ENCODE measurements at regions not wholly inside any gene's neighbourhood (a gene's known extent, or its start where the extent isn't known, plus 50 kb on each side); places are given as distances from the start of the nearest gene placed in this dataset.

GRCh38 chr1:106889583-106889982 is 166.9 kb upstream of the PRMT6 start:
- TF ChIP-seq CTCF (IDR thresholded peaks at IDR 0.05; ENCODE audit: insufficient read depth, low read length) (no peak), GABPA (IDR thresholded peaks at IDR 0.05; ENCODE audit: low read depth) (no peak), REST (IDR thresholded peaks at IDR 0.05; ENCODE audit: insufficient replicate concordance, low read depth) (no peak), POLR2AphosphoS5 (IDR thresholded peaks at IDR 0.05; ENCODE audit: low read depth) (no peak), SPI1 (IDR thresholded peaks at IDR 0.05; ENCODE audit: borderline replicate concordance, low read depth) (no peak)
- Histone ChIP-seq H3K27ac (replicated peaks) (no peak overlapping the region), H3K27me3 (ENCODE audit: insufficient read depth, poor library complexity, severe bottlenecking) (no peaks in the 10 kb centered on the region), H3K4me3 (replicated peaks; ENCODE audit: insufficient read depth, low read length) (no peak overlapping the region)
- DNase-seq (ENCODE audit: low read depth in 1 of 2, low spot score in 1 of 2): no peak

- TF ChIP-seq SPI1 (IDR thresholded peaks at IDR 0.05; ENCODE audit: borderline replicate concordance, low read depth) (no peak), POLR2AphosphoS5 (IDR thresholded peaks at IDR 0.05; ENCODE audit: low read depth) (no peak), GABPA (IDR thresholded peaks at IDR 0.05; ENCODE audit: low read depth) (no peak), REST (IDR thresholded peaks at IDR 0.05; ENCODE audit: insufficient replicate concordance, low read depth) (no peak), CTCF (IDR thresholded peaks at IDR 0.05; ENCODE audit: insufficient read depth, low read length) (no peak)
- no peaks in the 10 kb centered on the region for H3K27me3 ChIP-seq (ENCODE audit: insufficient read depth, poor library complexity, severe bottlenecking)
- DNase-seq (ENCODE audit: low read depth in 1 of 2, low spot score in 1 of 2): no peak
- no peak overlapping the region for H3K4me3 ChIP-seq (replicated peaks; ENCODE audit: insufficient read depth, low read length)
- no peak overlapping the region for H3K27ac ChIP-seq (replicated peaks)
Observed at GRCh38 chr1:106897976-106898375, 158.5 kb upstream of the PRMT6 start.

GRCh38 chr1:106899644-106900043 is 156.8 kb upstream of the PRMT6 start:
- Histone ChIP-seq H3K27me3 (ENCODE audit: insufficient read depth, poor library complexity, severe bottlenecking) (no peaks in the 10 kb centered on the region), H3K4me3 (replicated peaks; ENCODE audit: insufficient read depth, low read length) (no peak overlapping the region), H3K27ac (replicated peaks) (no peak overlapping the region)
- DNase-seq (ENCODE audit: low read depth in 1 of 2, low spot score in 1 of 2): no peak
- TF ChIP-seq REST (IDR thresholded peaks at IDR 0.05; ENCODE audit: insufficient replicate concordance, low read depth) (no peak), POLR2AphosphoS5 (IDR thresholded peaks at IDR 0.05; ENCODE audit: low read depth) (no peak), SPI1 (IDR thresholded peaks at IDR 0.05; ENCODE audit: borderline replicate concordance, low read depth) (no peak), CTCF (IDR thresholded peaks at IDR 0.05; ENCODE audit: insufficient read depth, low read length) (no peak), GABPA (IDR thresholded peaks at IDR 0.05; ENCODE audit: low read depth) (no peak)
